ENCODE measurements at regions not wholly inside any gene's neighbourhood (a gene's known extent, or its start where the extent isn't known, plus 50 kb on each side); places are given as distances from the start of the nearest gene placed in this dataset.

DNA sequence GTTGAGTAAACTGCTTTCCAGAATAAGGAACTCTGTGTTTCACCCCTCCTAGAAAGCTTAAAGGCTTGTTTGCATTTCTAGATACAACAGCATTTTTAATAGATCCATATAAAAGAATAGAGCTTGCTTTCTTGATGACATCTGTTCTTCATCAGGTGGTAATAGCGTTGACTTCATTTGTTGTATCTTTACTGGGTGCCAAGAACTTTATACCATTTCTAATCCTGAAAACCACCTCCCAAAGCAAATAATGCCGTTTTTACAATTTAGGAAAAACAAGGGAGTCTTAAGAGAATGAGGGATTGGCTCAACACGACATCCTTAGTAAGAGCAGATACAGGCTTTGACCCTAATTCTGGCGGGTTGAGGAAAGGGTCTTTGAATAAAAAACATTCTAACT lies 993.4 kb downstream of the TYW1 start:
- TF ChIP-seq, protein P1, sequence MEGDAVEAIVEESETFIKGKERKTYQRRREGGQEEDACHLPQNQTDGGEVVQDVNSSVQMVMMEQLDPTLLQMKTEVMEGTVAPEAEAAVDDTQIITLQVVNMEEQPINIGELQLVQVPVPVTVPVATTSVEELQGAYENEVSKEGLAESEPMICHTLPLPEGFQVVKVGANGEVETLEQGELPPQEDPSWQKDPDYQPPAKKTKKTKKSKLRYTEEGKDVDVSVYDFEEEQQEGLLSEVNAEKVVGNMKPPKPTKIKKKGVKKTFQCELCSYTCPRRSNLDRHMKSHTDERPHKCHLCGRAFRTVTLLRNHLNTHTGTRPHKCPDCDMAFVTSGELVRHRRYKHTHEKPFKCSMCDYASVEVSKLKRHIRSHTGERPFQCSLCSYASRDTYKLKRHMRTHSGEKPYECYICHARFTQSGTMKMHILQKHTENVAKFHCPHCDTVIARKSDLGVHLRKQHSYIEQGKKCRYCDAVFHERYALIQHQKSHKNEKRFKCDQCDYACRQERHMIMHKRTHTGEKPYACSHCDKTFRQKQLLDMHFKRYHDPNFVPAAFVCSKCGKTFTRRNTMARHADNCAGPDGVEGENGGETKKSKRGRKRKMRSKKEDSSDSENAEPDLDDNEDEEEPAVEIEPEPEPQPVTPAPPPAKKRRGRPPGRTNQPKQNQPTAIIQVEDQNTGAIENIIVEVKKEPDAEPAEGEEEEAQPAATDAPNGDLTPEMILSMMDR (IDR thresholded peaks at IDR 0.05): no peak
- TF ChIP-seq POLR2A (IDR thresholded peaks at IDR 0.05) (no peak), EP300 (IDR thresholded peaks at IDR 0.05) (no peak), POLR2AphosphoS5 (IDR thresholded peaks at IDR 0.05) (no peak)
